ENCODE measurements at regions not wholly inside any gene's neighbourhood (a gene's known extent, or its start where the extent isn't known, plus 50 kb on each side); places are given as distances from the start of the nearest gene placed in this dataset.

DNA sequence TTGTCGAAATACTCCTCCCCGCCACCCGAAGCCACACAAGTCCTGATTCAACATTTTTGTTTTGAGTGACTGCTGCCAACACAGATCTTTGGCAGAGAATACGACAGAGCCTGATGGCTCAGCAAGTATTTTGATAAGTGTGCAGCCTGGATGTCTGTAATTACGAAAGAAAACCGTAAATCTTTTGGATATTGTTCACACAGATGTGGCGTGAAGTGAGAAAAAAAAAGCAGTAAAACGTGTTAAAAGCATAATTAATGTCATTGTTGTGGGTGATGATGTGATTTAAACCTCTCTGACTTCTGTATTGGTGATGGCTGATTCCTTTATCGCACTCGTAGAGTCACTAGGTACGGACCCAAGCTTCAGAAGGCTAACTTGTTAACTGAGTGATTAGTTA, 98.7 kb downstream of the PHETA1 start:
- TF ChIP-seq ZNF274 (IDR thresholded peaks at IDR 0.05; ENCODE audit: low read depth, low read length) (no peak), YY1 (IDR thresholded peaks at IDR 0.05; ENCODE audit: insufficient read depth, insufficient read length) (no peak), SUZ12 (IDR thresholded peaks at IDR 0.05; ENCODE audit: extremely low read depth, insufficient read depth, insufficient read length) (no peak)
